ENCODE measurements at regions not wholly inside any gene's neighbourhood (a gene's known extent, or its start where the extent isn't known, plus 50 kb on each side); places are given as distances from the start of the nearest gene placed in this dataset.

DNA sequence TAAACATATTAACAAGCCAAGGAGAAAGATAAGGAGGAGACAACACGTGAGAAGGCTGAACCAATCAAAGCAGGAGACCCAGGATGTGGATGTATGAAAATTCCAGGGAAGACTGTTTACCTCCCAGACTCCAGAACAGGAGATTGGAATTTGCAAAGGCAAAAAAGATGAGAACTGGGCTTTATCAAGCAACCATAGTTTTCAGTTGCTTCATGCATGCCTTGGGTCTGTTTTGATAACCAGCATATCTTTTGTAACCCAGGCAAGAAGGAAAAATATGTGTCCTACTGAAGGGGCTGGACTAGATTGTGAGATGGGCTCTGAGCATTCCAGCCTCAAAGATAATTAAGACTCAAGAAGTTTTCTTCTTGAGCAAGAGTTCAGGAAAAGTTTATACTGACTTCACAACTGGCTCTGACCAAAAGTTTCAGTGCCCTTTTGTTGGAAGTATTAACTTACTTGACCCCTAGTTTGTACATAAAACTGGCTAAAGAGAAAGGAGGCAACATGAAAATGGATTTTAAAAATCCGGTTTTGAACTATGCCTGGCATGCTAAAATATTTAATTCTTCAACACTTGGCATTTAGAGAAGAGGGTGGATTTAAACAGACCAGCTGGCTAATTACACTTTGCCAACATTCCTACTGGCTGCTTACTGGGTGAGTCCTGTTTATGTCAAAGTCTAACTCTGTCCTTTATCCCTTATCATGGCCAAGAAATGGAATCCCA lies 79.3 kb upstream of the CD28 start:
- TF ChIP-seq HCFC1 (IDR thresholded peaks at IDR 0.05; ENCODE audit: low read length): no peak
- no peak for TF ChIP-seq EP300 (IDR thresholded peaks at IDR 0.05; ENCODE audit: borderline replicate concordance in 1 of 2, control insufficient read depth in 1 of 2, low read depth in 2 of 2, low read length in 2 of 2)
- TF ChIP-seq, protein P1, sequence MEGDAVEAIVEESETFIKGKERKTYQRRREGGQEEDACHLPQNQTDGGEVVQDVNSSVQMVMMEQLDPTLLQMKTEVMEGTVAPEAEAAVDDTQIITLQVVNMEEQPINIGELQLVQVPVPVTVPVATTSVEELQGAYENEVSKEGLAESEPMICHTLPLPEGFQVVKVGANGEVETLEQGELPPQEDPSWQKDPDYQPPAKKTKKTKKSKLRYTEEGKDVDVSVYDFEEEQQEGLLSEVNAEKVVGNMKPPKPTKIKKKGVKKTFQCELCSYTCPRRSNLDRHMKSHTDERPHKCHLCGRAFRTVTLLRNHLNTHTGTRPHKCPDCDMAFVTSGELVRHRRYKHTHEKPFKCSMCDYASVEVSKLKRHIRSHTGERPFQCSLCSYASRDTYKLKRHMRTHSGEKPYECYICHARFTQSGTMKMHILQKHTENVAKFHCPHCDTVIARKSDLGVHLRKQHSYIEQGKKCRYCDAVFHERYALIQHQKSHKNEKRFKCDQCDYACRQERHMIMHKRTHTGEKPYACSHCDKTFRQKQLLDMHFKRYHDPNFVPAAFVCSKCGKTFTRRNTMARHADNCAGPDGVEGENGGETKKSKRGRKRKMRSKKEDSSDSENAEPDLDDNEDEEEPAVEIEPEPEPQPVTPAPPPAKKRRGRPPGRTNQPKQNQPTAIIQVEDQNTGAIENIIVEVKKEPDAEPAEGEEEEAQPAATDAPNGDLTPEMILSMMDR (IDR thresholded peaks at IDR 0.05 in 2 of 3, conservative IDR thresholded peaks at IDR 0.05 in 1 of 3; ENCODE audit: control insufficient read depth in 2 of 3, extremely low read depth in 1 of 3, insufficient read depth in 1 of 3, low read depth in 3 of 3, low read length in 3 of 3): no peak

Data from GM12878 (cell line).